ENCODE measurements at regions not wholly inside any gene's neighbourhood (a gene's known extent, or its start where the extent isn't known, plus 50 kb on each side); places are given as distances from the start of the nearest gene placed in this dataset.

- no peak overlapping the region for H3K4me3 Mint-ChIP-seq
- peaks cover 5% of the 10 kb centered on the region for H3K27me3 Mint-ChIP-seq
- H3K9me3 Mint-ChIP-seq = peaks cover 0 to 2% (median 2%) of the 10 kb centered on the region in 3 donors
- no peak overlapping the region for H3K27ac Mint-ChIP-seq
- H3K4me1 Mint-ChIP-seq = peaks cover 0 to 2% (median 2%) of the 10 kb centered on the region in 3 donors
- no peaks in the 10 kb centered on the region for H3K36me3 Mint-ChIP-seq
Observed at GRCh38 chr5:17690473-17690872, 56.2 kb downstream of the TAF11L14 start.

GRCh38 chr5:17691762-17692161, 57.5 kb downstream of the TAF11L14 start:
- peaks cover 5% of the 10 kb centered on the region for H3K27me3 Mint-ChIP-seq
- H3K4me1 Mint-ChIP-seq = peaks cover 0 to 2% (median 2%) of the 10 kb centered on the region in 3 donors
- H3K27ac Mint-ChIP-seq = no peak overlapping the region
- no peak overlapping the region for H3K4me3 Mint-ChIP-seq
- H3K36me3 Mint-ChIP-seq = no peaks in the 10 kb centered on the region
- peaks cover 0 to 2% (median 2%) of the 10 kb centered on the region in 3 donors for H3K9me3 Mint-ChIP-seq

GRCh38 chr5:17694371-17694770, 60.1 kb downstream of the TAF11L14 start:
- H3K27me3 Mint-ChIP-seq = peaks cover 5% of the 10 kb centered on the region
- H3K4me3 Mint-ChIP-seq = no peak overlapping the region
- peaks cover 2 to 6% (median 5%) of the 10 kb centered on the region in 3 donors for H3K9me3 Mint-ChIP-seq
- H3K4me1 Mint-ChIP-seq = peaks cover 0 to 2% (median 2%) of the 10 kb centered on the region in 3 donors
- no peaks in the 10 kb centered on the region for H3K36me3 Mint-ChIP-seq
- peak overlapping the region in 1 of 3 donors; percentile 24 for H3K27ac Mint-ChIP-seq

GRCh38 chr5:17694914-17695313, 60.7 kb downstream of the TAF11L14 start:
- H3K4me1 Mint-ChIP-seq = peaks cover 0 to 2% (median 2%) of the 10 kb centered on the region in 3 donors
- H3K27ac Mint-ChIP-seq = no peak overlapping the region
- peaks cover 5% of the 10 kb centered on the region for H3K27me3 Mint-ChIP-seq
- H3K4me3 Mint-ChIP-seq = no peak overlapping the region
- no peaks in the 10 kb centered on the region for H3K36me3 Mint-ChIP-seq
- H3K9me3 Mint-ChIP-seq = peaks cover 2 to 7% (median 5%) of the 10 kb centered on the region in 3 donors

DNA sequence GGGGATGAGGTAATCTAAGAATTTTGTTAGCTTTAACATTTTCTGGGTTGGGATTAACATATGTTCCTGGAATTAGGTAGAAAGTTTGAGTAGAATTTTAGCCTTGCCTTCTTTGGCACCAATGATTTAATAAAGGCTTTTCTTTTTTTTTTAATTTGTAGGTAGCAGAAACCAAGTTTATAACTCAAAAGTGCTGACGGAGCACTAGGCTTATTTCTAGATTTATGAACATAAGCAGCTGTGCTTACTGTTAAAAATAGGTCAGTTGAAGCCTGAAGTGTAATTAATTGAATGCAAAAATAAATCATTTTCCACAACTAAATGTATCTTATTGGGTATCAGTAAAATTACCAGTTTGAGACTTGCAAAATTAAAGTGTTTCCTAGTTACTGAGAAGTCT, 62.4 kb downstream of the TAF11L14 start:
- Mint-ChIP-seq H3K4me1 (peaks cover 0 to 2% (median 2%) of the 10 kb centered on the region in 3 donors), H3K4me3 (no peak overlapping the region), H3K27ac (no peak overlapping the region)

GRCh38 chr5:17697671-17698070, 63.4 kb downstream of the TAF11L14 start:
- Mint-ChIP-seq H3K27ac (no peak overlapping the region), H3K4me3 (no peak overlapping the region), H3K9me3 (peaks cover 6 to 13% (median 10%) of the 10 kb centered on the region in 3 donors), H3K27me3 (no peaks in the 10 kb centered on the region), H3K36me3 (no peaks in the 10 kb centered on the region), H3K4me1 (no peaks in the 10 kb centered on the region)

More for the DNA sequence above, 62.4 kb downstream of the TAF11L14 start:
- peaks cover 5% of the 10 kb centered on the region for H3K27me3 Mint-ChIP-seq
- no peaks in the 10 kb centered on the region for H3K36me3 Mint-ChIP-seq
- H3K9me3 Mint-ChIP-seq = peaks cover 6 to 12% (median 12%) of the 10 kb centered on the region in 3 donors

- H3K4me3 Mint-ChIP-seq = no peak overlapping the region
- H3K9me3 Mint-ChIP-seq = peaks cover 0 to 2% (median 1%) of the 10 kb centered on the region in 3 donors
- peaks cover 0 to 2% (median 0%) of the 10 kb centered on the region in 3 donors for H3K4me1 Mint-ChIP-seq
- H3K27me3 Mint-ChIP-seq = peaks cover 3% of the 10 kb centered on the region
- H3K27ac Mint-ChIP-seq = peak overlapping the region in 1 of 3 donors; percentile 5
- peaks cover 2% of the 10 kb centered on the region for H3K36me3 Mint-ChIP-seq
Observed at GRCh38 chr5:17709011-17709710, 74.9 kb downstream of the TAF11L14 start.

DNA sequence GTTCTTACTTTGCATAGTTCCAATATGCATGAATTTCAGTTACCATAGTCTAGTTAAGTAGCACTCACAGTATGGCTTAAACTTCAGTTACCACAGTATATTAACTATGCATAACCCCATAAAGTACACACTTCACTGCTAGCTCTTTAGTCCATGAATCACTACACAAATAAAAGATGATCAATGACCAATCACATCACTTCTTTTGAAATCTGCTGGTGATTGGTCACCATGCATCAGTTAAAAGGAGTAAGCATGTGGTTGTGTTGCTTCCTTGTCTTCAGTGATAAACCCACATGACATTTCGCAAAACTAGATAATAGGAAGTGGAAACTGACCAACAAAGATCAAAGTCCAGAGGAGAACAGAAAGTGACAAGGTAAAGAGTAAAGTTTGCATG, 79.0 kb downstream of the TAF11L14 start:
- H3K27ac Mint-ChIP-seq = no peak overlapping the region

GRCh38 chr5:17714186-17714585, 79.9 kb downstream of the TAF11L14 start:
- Mint-ChIP-seq H3K36me3 (no peaks in the 10 kb centered on the region), H3K27me3 (peaks cover 3% of the 10 kb centered on the region), H3K4me1 (no peaks in the 10 kb centered on the region), H3K4me3 (no peak overlapping the region), H3K9me3 (peaks cover 0 to 5% (median 2%) of the 10 kb centered on the region in 3 donors), H3K27ac (no peak overlapping the region)

More for the DNA sequence above, 79.0 kb downstream of the TAF11L14 start:
- H3K9me3 Mint-ChIP-seq = peaks cover 0 to 5% (median 0%) of the 10 kb centered on the region in 3 donors
- peaks cover 0 to 2% (median 0%) of the 10 kb centered on the region in 3 donors for H3K4me1 Mint-ChIP-seq
- H3K27me3 Mint-ChIP-seq = peaks cover 3% of the 10 kb centered on the region
- H3K4me3 Mint-ChIP-seq = no peak overlapping the region
- H3K36me3 Mint-ChIP-seq = no peaks in the 10 kb centered on the region

DNA sequence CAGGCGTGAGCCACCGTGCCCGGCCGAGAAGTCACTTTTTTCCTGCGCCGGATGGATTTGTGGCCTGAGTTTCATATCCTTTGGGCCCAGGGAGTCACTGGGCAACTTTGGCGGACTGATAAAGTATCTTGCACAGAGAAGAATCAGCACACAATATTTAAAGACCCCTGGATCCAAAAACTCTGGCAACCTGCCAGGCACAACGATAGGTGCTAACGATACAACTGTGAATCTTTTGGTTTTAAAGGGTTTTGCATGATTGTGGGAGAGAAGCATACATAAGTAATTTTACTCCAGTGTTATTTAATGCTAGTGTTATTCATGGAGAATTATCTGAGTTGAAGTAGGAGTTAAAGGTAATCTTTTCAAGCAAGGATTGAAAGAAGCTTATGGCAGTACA, 85.3 kb downstream of the TAF11L14 start:
- Mint-ChIP-seq H3K4me3 (no peak overlapping the region), H3K36me3 (no peaks in the 10 kb centered on the region), H3K27ac (no peak overlapping the region), H3K27me3 (no peaks in the 10 kb centered on the region), H3K9me3 (peaks cover 0 to 4% (median 2%) of the 10 kb centered on the region in 3 donors), H3K4me1 (no peaks in the 10 kb centered on the region)

DNA sequence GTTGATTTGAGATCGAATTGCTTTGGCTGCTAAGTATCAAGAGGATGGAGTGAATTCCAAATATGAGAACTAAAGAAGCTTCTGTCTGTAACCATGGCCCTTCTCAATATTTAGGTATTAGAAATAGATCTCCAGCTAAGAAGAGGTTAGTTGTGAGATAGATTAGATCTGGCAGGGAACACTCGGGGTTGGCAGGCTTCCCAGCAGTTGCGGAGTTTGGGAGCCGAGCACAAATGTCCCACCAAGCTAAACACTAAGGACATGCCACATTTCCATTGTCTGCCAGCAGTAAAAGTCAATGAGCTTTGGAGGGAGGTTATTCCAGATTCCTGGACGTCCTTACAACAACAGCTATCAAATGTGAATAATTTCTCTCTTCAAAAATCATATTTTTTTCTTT, 85.8 kb downstream of the TAF11L14 start:
- H3K27me3 Mint-ChIP-seq = no peaks in the 10 kb centered on the region
- peaks cover 0 to 4% (median 2%) of the 10 kb centered on the region in 3 donors for H3K9me3 Mint-ChIP-seq
- H3K4me3 Mint-ChIP-seq = no peak overlapping the region
- H3K27ac Mint-ChIP-seq = no peak overlapping the region
- no peaks in the 10 kb centered on the region for H3K36me3 Mint-ChIP-seq
- H3K4me1 Mint-ChIP-seq = no peaks in the 10 kb centered on the region

- H3K36me3 Mint-ChIP-seq = no peaks in the 10 kb centered on the region
- H3K27ac Mint-ChIP-seq = no peak overlapping the region
- H3K4me1 Mint-ChIP-seq = no peaks in the 10 kb centered on the region
- H3K27me3 Mint-ChIP-seq = no peaks in the 10 kb centered on the region
- no peaks in the 10 kb centered on the region for H3K9me3 Mint-ChIP-seq
- no peak overlapping the region for H3K4me3 Mint-ChIP-seq
Observed at GRCh38 chr5:17723876-17724275, 89.6 kb downstream of the TAF11L14 start.

DNA sequence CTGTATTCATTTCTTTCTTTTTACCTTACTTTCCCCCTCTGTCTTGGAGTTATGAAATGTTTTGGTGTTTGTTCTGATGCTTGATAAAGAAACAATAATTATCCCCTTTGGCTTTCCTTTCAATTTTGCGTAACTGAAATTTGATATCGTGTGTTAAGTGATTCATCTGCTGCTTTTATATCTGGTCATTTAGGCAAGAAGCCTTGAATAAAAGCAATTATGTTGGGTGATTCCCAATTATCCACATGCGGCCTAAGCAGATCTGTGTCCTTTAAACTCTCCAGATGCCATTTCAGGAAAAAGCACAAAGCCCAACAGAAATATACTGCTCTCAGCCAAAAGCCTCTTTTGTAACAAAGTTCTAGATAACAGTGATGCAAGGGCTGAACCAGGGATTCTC, 92.8 kb downstream of the TAF11L14 start:
- no peaks in the 10 kb centered on the region for H3K9me3 Mint-ChIP-seq
- H3K27me3 Mint-ChIP-seq = no peaks in the 10 kb centered on the region
- H3K27ac Mint-ChIP-seq = no peak overlapping the region
- no peaks in the 10 kb centered on the region for H3K4me1 Mint-ChIP-seq
- H3K36me3 Mint-ChIP-seq = no peaks in the 10 kb centered on the region
- no peak overlapping the region for H3K4me3 Mint-ChIP-seq

DNA sequence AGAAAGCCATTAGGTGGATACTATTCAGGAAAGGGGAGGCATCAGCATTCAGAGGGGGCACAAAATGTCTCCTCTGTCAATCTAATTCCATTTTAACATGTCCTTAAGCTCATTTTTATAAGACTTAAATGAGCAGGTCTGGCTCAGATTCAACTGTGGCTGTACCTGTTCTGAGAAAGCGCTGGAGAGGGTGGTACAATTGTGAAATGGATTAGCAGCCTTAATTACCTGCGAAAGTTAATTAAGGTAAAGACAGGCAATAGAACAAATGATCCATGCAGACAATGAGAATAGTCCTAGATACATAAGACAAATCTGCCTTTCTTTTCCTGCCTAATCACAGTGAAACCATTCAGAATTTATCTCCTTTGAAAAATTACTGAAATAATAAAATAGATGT, 96.2 kb downstream of the TAF11L14 start:
- H3K36me3 Mint-ChIP-seq = no peaks in the 10 kb centered on the region
- H3K4me1 Mint-ChIP-seq = no peaks in the 10 kb centered on the region
- H3K27me3 Mint-ChIP-seq = no peaks in the 10 kb centered on the region
- no peaks in the 10 kb centered on the region for H3K9me3 Mint-ChIP-seq
- H3K27ac Mint-ChIP-seq = no peak overlapping the region
- H3K4me3 Mint-ChIP-seq = no peak overlapping the region

DNA sequence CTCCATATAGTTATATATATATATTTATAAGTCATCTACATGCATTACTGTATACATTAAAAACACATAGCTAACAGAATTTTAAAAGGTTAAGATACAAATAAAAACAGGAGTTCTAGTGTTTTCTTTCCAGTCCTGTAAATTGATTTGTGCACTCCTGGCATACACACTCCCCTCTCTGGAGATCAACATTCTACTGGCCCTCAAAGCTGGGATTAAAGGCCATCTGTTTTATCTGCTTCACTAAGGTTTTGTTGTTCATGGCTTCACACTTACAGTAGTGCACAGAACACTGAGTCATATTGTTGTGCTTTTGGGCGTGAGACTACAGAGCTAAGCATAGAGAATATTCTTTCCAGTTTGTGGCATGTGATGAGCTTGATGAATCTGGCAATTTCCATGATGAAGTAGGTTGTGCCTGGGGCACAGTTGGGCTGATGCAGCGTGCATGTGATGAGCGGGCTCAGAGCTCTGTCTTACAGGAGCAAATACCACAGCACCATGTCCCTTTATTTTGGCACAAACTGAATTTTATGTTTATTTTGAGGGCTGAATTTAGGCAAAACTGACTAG, 98.2 kb downstream of the TAF11L14 start:
- Mint-ChIP-seq H3K4me1 (no peaks in the 10 kb centered on the region), H3K27ac (no peak overlapping the region), H3K9me3 (no peaks in the 10 kb centered on the region), H3K4me3 (no peak overlapping the region), H3K36me3 (no peaks in the 10 kb centered on the region), H3K27me3 (peaks cover 2% of the 10 kb centered on the region)

- no peaks in the 10 kb centered on the region for H3K9me3 Mint-ChIP-seq
- peaks cover 2% of the 10 kb centered on the region for H3K36me3 Mint-ChIP-seq
- no peak overlapping the region for H3K4me3 Mint-ChIP-seq
- H3K27me3 Mint-ChIP-seq = peaks cover 3% of the 10 kb centered on the region
- H3K4me1 Mint-ChIP-seq = no peaks in the 10 kb centered on the region
- H3K27ac Mint-ChIP-seq = no peak overlapping the region
Observed at GRCh38 chr5:17734011-17734410, 99.8 kb downstream of the TAF11L14 start.
